Esophagus squamous epithelium (tissue), 4 donors: ENCODE measurements at regions not wholly inside any gene's neighbourhood (a gene's known extent, or its start where the extent isn't known, plus 50 kb on each side); places are given as distances from the start of the nearest gene placed in this dataset.

Source experiments
- POLR2A ChIP-seq, 4 donors: fragments of 450-650 bp; IDR thresholded peaks; one replicate each; pipeline ENCODE4 v1.6.1; 2017; ENCODE audit warnings: antibody characterized with exemption in 4 of 4, mild to moderate bottlenecking in 4 of 4, moderate library complexity in 3 of 4
- TF ChIP-seq, protein P1 (sequence below), 6 experiments: fragments of 450-650 bp in 4 of 6; fragments of 200-600 bp in 2 of 6; sonication (generic) in 2 of 6; IDR thresholded peaks; one replicate each; pipeline ENCODE4 v1.5.1; 2016 to 2019; ENCODE audit warnings: antibody characterized with exemption in 6 of 6, mild to moderate bottlenecking in 4 of 6, moderate library complexity in 4 of 6

DNA sequence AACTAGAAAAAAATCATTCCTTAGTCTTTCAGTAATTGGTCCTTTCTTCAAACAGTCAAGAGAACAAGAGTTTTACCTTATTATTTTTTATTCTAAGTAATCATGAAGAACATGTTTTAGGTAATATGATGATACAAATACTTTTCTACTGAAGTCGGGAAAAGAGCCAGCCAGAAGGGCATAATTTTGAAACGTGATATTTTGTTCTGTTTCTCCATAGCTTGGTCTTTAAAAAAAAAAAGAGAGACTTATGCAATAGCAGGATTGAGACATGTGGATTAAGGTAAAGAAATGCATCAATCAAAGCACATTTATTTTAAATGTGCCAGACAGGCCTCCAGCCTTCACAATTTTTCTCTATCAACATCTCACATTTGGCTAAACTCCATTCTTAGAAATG is 1016.8 kb downstream of the CNTNAP5 start:
- no peak for TF ChIP-seq POLR2A (IDR thresholded peaks at IDR 0.05)
- TF ChIP-seq, protein P1, sequence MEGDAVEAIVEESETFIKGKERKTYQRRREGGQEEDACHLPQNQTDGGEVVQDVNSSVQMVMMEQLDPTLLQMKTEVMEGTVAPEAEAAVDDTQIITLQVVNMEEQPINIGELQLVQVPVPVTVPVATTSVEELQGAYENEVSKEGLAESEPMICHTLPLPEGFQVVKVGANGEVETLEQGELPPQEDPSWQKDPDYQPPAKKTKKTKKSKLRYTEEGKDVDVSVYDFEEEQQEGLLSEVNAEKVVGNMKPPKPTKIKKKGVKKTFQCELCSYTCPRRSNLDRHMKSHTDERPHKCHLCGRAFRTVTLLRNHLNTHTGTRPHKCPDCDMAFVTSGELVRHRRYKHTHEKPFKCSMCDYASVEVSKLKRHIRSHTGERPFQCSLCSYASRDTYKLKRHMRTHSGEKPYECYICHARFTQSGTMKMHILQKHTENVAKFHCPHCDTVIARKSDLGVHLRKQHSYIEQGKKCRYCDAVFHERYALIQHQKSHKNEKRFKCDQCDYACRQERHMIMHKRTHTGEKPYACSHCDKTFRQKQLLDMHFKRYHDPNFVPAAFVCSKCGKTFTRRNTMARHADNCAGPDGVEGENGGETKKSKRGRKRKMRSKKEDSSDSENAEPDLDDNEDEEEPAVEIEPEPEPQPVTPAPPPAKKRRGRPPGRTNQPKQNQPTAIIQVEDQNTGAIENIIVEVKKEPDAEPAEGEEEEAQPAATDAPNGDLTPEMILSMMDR (IDR thresholded peaks at IDR 0.05), result no peak
